ENCODE measurements at regions not wholly inside any gene's neighbourhood (a gene's known extent, or its start where the extent isn't known, plus 50 kb on each side); places are given as distances from the start of the nearest gene placed in this dataset.

DNA sequence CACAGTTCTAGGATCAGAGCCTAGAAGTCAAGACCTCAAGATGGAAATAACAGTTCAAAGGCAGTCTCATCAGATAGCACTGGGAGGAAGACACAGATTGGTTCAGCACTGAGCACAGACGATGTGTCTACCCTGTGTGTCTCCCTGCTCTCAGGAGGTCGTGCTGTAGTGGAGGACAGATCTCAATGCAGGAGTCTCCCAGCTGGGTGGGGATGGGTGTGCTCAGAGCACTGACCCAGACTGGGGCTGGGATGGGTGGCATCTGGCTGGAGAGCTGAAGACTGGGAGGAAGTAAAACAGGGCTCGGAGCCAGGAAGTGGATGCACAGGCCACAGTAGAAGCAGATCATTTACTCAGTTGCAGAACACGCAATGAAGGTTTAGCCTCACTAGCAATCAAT, 69.5 kb upstream of the GDF10 start:
- Histone ChIP-seq H3K4me3 (ENCODE audit: low read depth in 1 of 2, low read length in 1 of 2) (no peak overlapping the region), H3K27ac (no peak overlapping the region), H3K36me3 (no peaks in the 10 kb centered on the region), H3K27me3 (no peaks in the 10 kb centered on the region), H3K4me1 (ENCODE audit: control insufficient read depth in 1 of 2, insufficient read depth in 1 of 2, low read depth in 1 of 2, low read length in 1 of 2) (no peaks in the 10 kb centered on the region), H3K9me3 (no peaks in the 10 kb centered on the region)
- TF ChIP-seq, protein P1, sequence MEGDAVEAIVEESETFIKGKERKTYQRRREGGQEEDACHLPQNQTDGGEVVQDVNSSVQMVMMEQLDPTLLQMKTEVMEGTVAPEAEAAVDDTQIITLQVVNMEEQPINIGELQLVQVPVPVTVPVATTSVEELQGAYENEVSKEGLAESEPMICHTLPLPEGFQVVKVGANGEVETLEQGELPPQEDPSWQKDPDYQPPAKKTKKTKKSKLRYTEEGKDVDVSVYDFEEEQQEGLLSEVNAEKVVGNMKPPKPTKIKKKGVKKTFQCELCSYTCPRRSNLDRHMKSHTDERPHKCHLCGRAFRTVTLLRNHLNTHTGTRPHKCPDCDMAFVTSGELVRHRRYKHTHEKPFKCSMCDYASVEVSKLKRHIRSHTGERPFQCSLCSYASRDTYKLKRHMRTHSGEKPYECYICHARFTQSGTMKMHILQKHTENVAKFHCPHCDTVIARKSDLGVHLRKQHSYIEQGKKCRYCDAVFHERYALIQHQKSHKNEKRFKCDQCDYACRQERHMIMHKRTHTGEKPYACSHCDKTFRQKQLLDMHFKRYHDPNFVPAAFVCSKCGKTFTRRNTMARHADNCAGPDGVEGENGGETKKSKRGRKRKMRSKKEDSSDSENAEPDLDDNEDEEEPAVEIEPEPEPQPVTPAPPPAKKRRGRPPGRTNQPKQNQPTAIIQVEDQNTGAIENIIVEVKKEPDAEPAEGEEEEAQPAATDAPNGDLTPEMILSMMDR (IDR thresholded peaks at IDR 0.05), result no peak

DNA sequence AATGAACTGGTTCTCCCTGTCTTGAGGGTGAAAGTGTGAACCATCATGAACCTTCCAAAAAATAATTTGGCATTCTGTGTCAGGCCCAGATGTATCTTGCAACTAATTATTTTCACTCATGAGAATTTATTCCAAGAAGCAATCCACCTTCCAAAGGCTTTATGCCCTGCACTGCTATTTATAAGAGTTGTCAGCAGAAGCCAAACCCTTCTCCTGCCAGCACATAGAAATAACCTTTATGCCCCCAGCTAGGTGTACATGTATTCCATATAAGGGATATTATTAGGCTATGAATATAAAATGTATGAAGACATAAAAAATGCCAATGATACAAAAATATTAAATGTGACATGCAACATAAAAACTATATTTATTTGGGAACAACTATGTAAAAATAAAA, 69.0 kb upstream of the GDF10 start:
- TF ChIP-seq, protein P1 (IDR thresholded peaks at IDR 0.05), result no peak
- H3K4me1 ChIP-seq (ENCODE audit: control insufficient read depth in 1 of 2, insufficient read depth in 1 of 2, low read depth in 1 of 2, low read length in 1 of 2), result no peaks in the 10 kb centered on the region
- no peaks in the 10 kb centered on the region for H3K36me3 ChIP-seq
- no peak overlapping the region for H3K4me3 ChIP-seq (ENCODE audit: low read depth in 1 of 2, low read length in 1 of 2)
- no peaks in the 10 kb centered on the region for H3K9me3 ChIP-seq
- no peaks in the 10 kb centered on the region for H3K27me3 ChIP-seq
- no peak overlapping the region for H3K27ac ChIP-seq

DNA sequence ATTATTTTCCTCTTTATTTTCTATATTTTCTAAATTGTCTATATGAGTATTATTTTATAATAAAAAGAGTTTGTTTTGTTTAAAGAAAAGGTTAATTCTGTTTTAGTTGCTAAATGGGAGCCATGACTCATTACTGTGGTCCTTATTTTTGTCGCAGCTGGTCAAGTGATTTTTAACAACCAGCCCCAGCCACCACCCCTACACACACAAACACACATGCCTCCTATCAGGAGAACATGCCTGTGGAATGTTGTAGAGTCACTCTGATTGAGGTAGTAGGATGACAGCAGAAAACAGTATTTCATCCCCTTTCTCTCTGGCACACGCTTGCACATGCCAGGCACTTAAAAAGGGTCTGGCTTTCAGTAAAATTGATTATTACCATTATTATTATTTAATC, 68.6 kb upstream of the GDF10 start:
- Histone ChIP-seq H3K9me3 (no peaks in the 10 kb centered on the region), H3K36me3 (no peaks in the 10 kb centered on the region)
- TF ChIP-seq, protein P1 (IDR thresholded peaks at IDR 0.05), result no peak

DNA sequence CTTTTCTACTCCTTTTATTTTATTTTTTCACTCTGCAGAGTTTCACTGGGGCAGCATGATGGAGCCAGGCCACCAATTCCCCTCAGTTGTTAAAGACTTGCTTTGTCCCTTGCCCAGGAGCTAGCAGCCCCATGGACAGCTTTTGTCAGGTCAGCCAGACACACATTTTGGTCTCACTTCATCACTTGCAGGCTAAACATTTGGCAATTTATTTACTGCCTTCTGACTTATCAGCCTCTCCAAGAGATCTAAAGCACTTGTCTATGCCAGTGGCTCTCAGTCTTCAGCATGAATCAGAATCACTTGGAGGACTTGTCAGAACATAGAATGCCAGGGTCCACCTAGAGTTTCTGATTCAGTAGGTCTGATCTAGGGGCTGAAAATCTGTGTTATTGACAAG, 66.4 kb upstream of the GDF10 start:
- Histone ChIP-seq H3K9me3 (no peaks in the 10 kb centered on the region), H3K36me3 (no peaks in the 10 kb centered on the region), H3K4me3 (ENCODE audit: low read depth in 1 of 2, low read length in 1 of 2) (no peak overlapping the region), H3K27me3 (no peaks in the 10 kb centered on the region), H3K4me1 (ENCODE audit: control insufficient read depth in 1 of 2, insufficient read depth in 1 of 2, low read depth in 1 of 2, low read length in 1 of 2) (no peaks in the 10 kb centered on the region), H3K27ac (no peak overlapping the region)
- TF ChIP-seq, protein P1 (IDR thresholded peaks at IDR 0.05), result no peak

More for the DNA sequence above, 68.6 kb upstream of the GDF10 start:
- Histone ChIP-seq H3K27me3 (no peaks in the 10 kb centered on the region), H3K4me1 (ENCODE audit: control insufficient read depth in 1 of 2, insufficient read depth in 1 of 2, low read depth in 1 of 2, low read length in 1 of 2) (no peaks in the 10 kb centered on the region), H3K4me3 (ENCODE audit: low read depth in 1 of 2, low read length in 1 of 2) (no peak overlapping the region), H3K27ac (no peak overlapping the region)

DNA sequence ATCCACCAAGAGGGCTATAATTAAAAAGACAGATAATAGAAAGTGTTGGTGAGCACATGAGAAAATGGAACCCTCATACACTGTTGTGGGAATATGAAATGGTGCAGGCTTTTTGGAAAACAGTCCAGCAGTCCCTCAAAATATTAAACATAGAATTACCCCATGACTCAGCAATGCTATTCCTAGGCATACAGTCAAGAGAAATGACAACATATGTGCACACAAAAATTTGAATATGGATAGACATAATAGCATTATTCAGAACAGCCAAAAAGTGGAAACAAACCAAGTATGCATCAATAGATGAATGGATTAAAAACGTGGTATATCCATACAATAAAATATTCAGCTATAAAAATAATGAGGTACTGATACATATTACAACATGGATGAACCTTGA, 64.5 kb upstream of the GDF10 start:
- H3K4me1 ChIP-seq (ENCODE audit: control insufficient read depth in 1 of 2, insufficient read depth in 1 of 2, low read depth in 1 of 2, low read length in 1 of 2), result peaks cover 0 to 4% of the 10 kb centered on the region in 2 experiments
- H3K27ac ChIP-seq, result no peak overlapping the region
- no peak overlapping the region for H3K4me3 ChIP-seq (ENCODE audit: low read depth in 1 of 2, low read length in 1 of 2)
- no peaks in the 10 kb centered on the region for H3K36me3 ChIP-seq
- H3K9me3 ChIP-seq, result no peaks in the 10 kb centered on the region
- TF ChIP-seq, protein P1 (IDR thresholded peaks at IDR 0.05), result no peak
- no peaks in the 10 kb centered on the region for H3K27me3 ChIP-seq
